Neural cell (in vitro differentiated cells): ENCODE measurements at regions not wholly inside any gene's neighbourhood (a gene's known extent, or its start where the extent isn't known, plus 50 kb on each side); places are given as distances from the start of the nearest gene placed in this dataset.

ENCODE experiments used
- H2AFZ ChIP-seq: fragments of 200-600, 300-800 bp; sonication (generic), shearing (Covaris generic); 2 replicates; pipeline ENCODE4 v1.6.0; 2014; ENCODE audit warnings: low read depth, mild to moderate bottlenecking, antibody characterized with exemption, low read length, moderate library complexity
- H3F3A ChIP-seq: fragments of 200-600 bp; shearing (Covaris generic); 2 replicates; pipeline ENCODE4 v1.6.1; 2016; ENCODE audit warnings: mild to moderate bottlenecking, moderate library complexity, mixed read lengths, antibody characterized with exemption, low read length; ENCODE audit not compliant: insufficient read depth, poor library complexity, severe bottlenecking
- H3K27ac ChIP-seq: fragments of 200-600, 300-800 bp; sonication (generic), shearing (Covaris generic); 2 replicates; pipeline ENCODE4 v1.5.1; 2014; ENCODE audit warnings: mild to moderate bottlenecking, low read length, moderate library complexity
- H3K27me3 ChIP-seq: fragments of 300-800, 200-600 bp; sonication (generic), shearing (Covaris generic); 2 replicates; pipeline ENCODE4 v1.6.0; 2014; ENCODE audit warnings: mild to moderate bottlenecking, low read depth, low read length, moderate library complexity; ENCODE audit not compliant: insufficient read depth
- H3K36me3 ChIP-seq: fragments of 300-800, 200-600 bp; sonication (generic), shearing (Covaris generic); 2 replicates; pipeline ENCODE4 v1.5.1; 2014; ENCODE audit warnings: mild to moderate bottlenecking, antibody characterized with exemption, low read length, moderate library complexity; ENCODE audit not compliant: insufficient read depth
- H3K4me2 ChIP-seq: fragments of 300-800, 200-600 bp; sonication (generic), shearing (Covaris generic); 2 replicates; pipeline ENCODE4 v1.6.0; 2014; ENCODE audit warnings: mild to moderate bottlenecking, low read length
- H3K4me3 ChIP-seq: fragments of 300-800, 200-600 bp; sonication (generic), shearing (Covaris generic); 2 replicates; pipeline ENCODE4 v1.5.1; 2014; ENCODE audit warnings: mild to moderate bottlenecking, low read length, moderate library complexity
- H3K79me2 ChIP-seq: fragments of 200-600 bp; shearing (Covaris generic); replicated peaks from 2 replicates; pipeline ENCODE4 v1.6.0; 2014; ENCODE audit warnings: mild to moderate bottlenecking, low read length, moderate library complexity; ENCODE audit not compliant: insufficient read depth
- H3K9ac ChIP-seq: fragments of 300-800, 200-600 bp; sonication (generic), shearing (Covaris generic); 2 replicates; pipeline ENCODE4 v1.6.1; 2016; ENCODE audit warnings: mild to moderate bottlenecking, low read length, mixed read lengths
- H3K9me2 ChIP-seq: fragments of 200-600 bp; shearing (Covaris generic); 2 replicates; pipeline ENCODE4 v1.6.1; 2016; ENCODE audit warnings: mild to moderate bottlenecking, low read length, mixed read lengths; ENCODE audit not compliant: insufficient read depth
- H3K9me3 ChIP-seq: fragments of 200-600, 300-800 bp; sonication (generic), shearing (Covaris generic); 2 replicates; pipeline ENCODE4 v1.6.1; 2016; ENCODE audit warnings: mild to moderate bottlenecking, mixed run types, low read length, moderate library complexity, mixed read lengths
- H4K20me1 ChIP-seq: fragments of 200-600 bp; shearing (Covaris generic); 2 replicates; pipeline ENCODE4 v1.6.1; 2016; ENCODE audit warnings: mild to moderate bottlenecking, mixed run types; ENCODE audit not compliant: insufficient read depth
- CTCF ChIP-seq: fragments of 450-650 bp; IDR thresholded peaks from 2 replicates; pipeline ENCODE4 v1.5.1; 2014; ENCODE audit warnings: antibody characterized with exemption, mild to moderate bottlenecking, moderate library complexity; ENCODE audit not compliant: poor library complexity, severe bottlenecking
- EP300 ChIP-seq: fragments of 450-650 bp; conservative IDR thresholded peaks from 2 replicates; pipeline ENCODE4 v1.6.1; 2014; ENCODE audit warnings: antibody characterized with exemption, mild to moderate bottlenecking, moderate library complexity; ENCODE audit not compliant: poor library complexity, severe bottlenecking
- EZH2 ChIP-seq: fragments of 200-600, 300-800 bp; shearing (Covaris generic), sonication (generic); IDR thresholded peaks from 2 replicates; pipeline ENCODE4 v1.6.1; 2014; ENCODE audit warnings: antibody characterized with exemption, low read length, borderline replicate concordance, mild to moderate bottlenecking; ENCODE audit not compliant: insufficient read depth, poor library complexity, severe bottlenecking
- MXI1 ChIP-seq: fragments of 450-650 bp; conservative IDR thresholded peaks from 2 replicates; pipeline ENCODE4 v1.6.1; 2014; ENCODE audit warnings: antibody characterized with exemption, mild to moderate bottlenecking; ENCODE audit not compliant: poor library complexity, severe bottlenecking
- POLR2AphosphoS5 ChIP-seq: IDR thresholded peaks from 2 replicates; pipeline ENCODE4 v1.6.1; 2012
- RAD21 ChIP-seq: fragments of 450-650 bp; conservative IDR thresholded peaks from 2 replicates; pipeline ENCODE4 v1.6.1; 2014; ENCODE audit warnings: antibody characterized with exemption, mild to moderate bottlenecking, moderate library complexity
- REST ChIP-seq: IDR thresholded peaks from 2 replicates; pipeline ENCODE4 v1.6.1; 2012; ENCODE audit warnings: borderline replicate concordance
- SMC3 ChIP-seq: fragments of 450-650 bp; conservative IDR thresholded peaks from 2 replicates; pipeline ENCODE4 v1.6.1; 2014; ENCODE audit warnings: antibody characterized with exemption, mild to moderate bottlenecking, moderate library complexity; ENCODE audit not compliant: poor library complexity
- TAF1 ChIP-seq: IDR thresholded peaks from 2 replicates; pipeline ENCODE4 v1.6.1; 2012; ENCODE audit warnings: low read depth

- H2AFZ ChIP-seq: no peak overlapping the region
- H3K4me3 ChIP-seq: no peak overlapping the region
- H3K36me3 ChIP-seq: no peaks in the 10 kb centered on the region
- no peaks in the 10 kb centered on the region for H3K27me3 ChIP-seq
- no peak for TF ChIP-seq EP300
- TF ChIP-seq RAD21: no peak
- no peak for TF ChIP-seq REST
- no peak for TF ChIP-seq CTCF
- TF ChIP-seq EZH2: no peak
- no peak for TF ChIP-seq POLR2AphosphoS5
- no peak for TF ChIP-seq SMC3
- TF ChIP-seq MXI1: no peak
- no peak for TF ChIP-seq TAF1
- no peak overlapping the region for H3K27ac ChIP-seq
- H3K9ac ChIP-seq: no peak overlapping the region
- H3K9me2 ChIP-seq: no peaks in the 10 kb centered on the region
- H3K4me2 ChIP-seq: no peak overlapping the region
- H3K79me2 ChIP-seq: no peaks in the 10 kb centered on the region
- H3F3A ChIP-seq: no peaks in the 10 kb centered on the region
- H4K20me1 ChIP-seq: no peaks in the 10 kb centered on the region
- H3K9me3 ChIP-seq: no peaks in the 10 kb centered on the region
Observed at GRCh38 chrX:46256875-46257274, 288.3 kb downstream of the ZNF674 start.

GRCh38 chrX:46255046-46255445, 290.2 kb downstream of the ZNF674 start:
- H3K79me2 ChIP-seq: no peaks in the 10 kb centered on the region
- H3F3A ChIP-seq: no peaks in the 10 kb centered on the region
- H3K9me3 ChIP-seq: no peaks in the 10 kb centered on the region
- H3K27ac ChIP-seq: no peak overlapping the region
- H2AFZ ChIP-seq: no peak overlapping the region
- H3K27me3 ChIP-seq: no peaks in the 10 kb centered on the region
- no peak overlapping the region for H3K4me2 ChIP-seq
- H3K36me3 ChIP-seq: no peaks in the 10 kb centered on the region
- no peaks in the 10 kb centered on the region for H4K20me1 ChIP-seq
- H3K9ac ChIP-seq: no peak overlapping the region
- no peaks in the 10 kb centered on the region for H3K9me2 ChIP-seq
- no peak overlapping the region for H3K4me3 ChIP-seq
- TF ChIP-seq EP300 (no peak), SMC3 (no peak), POLR2AphosphoS5 (no peak), REST (no peak), TAF1 (no peak), RAD21 (no peak)
